IMR-90 (cell line): ENCODE measurements at regions not wholly inside any gene's neighbourhood (a gene's known extent, or its start where the extent isn't known, plus 50 kb on each side); places are given as distances from the start of the nearest gene placed in this dataset.

ENCODE experiments used
- ATAC-seq: fragments of 200-7000 bp; cut with Tn5 transposase; 2 replicates; pipeline ENCODE4 v1.9.1; 2020; ENCODE audit warnings: low read depth, mild to moderate bottlenecking, moderate library complexity
- BruUV-seq: library from RNA; stranded (reverse); fragments of 400-500 nt; replicated peaks from 2 replicates; lab custom pipeline; 2021; lab: Mats Ljungman, UMichigan
- CTCF ChIA-PET: fragments of 300-600 bp; formaldehyde crosslinking; extraction: SDS; loops from one replicate; lab custom pipeline; 2021; ENCODE audit warnings: antibody characterized with exemption; lab: Yijun Ruan, JAX
- POLR2A ChIA-PET: fragments of 300-600 bp; sonication (Branson Sonifier 250); formaldehyde crosslinking; loops from one replicate; lab custom pipeline; 2022; ENCODE audit warnings: antibody characterized with exemption; ENCODE audit not compliant: unreplicated experiment; lab: Charles Lee
- DNase-seq: peaks from one replicate; pipeline ENCODE4 v3.0.0; 2013
- H2AFZ ChIP-seq: replicated peaks from 2 replicates; pipeline ENCODE3; 2013; ENCODE audit warnings: low read length, mild to moderate bottlenecking; ENCODE audit not compliant: poor library complexity
- H2AK5ac ChIP-seq: 2 replicates; pipeline ENCODE4 v1.6.1; 2013; ENCODE audit warnings: low read depth, low read length, inconsistent platforms
- H2AK9ac ChIP-seq: replicated peaks from 2 replicates; pipeline ENCODE3; 2013; ENCODE audit warnings: mild to moderate bottlenecking, low read depth, low read length, moderate library complexity; ENCODE audit not compliant: poor library complexity
- H2BK120ac ChIP-seq: 2 replicates; pipeline ENCODE4 v1.6.1; 2013; ENCODE audit warnings: low read depth, low read length, inconsistent platforms
- H2BK15ac ChIP-seq: 3 replicates; pipeline ENCODE4 v1.6.1; 2013; ENCODE audit warnings: low read depth, low read length, inconsistent platforms
- H2BK20ac ChIP-seq: 2 replicates; pipeline ENCODE4 v1.6.1; 2013; ENCODE audit warnings: low read depth, mild to moderate bottlenecking, inconsistent platforms, low read length, moderate library complexity
- H2BK5ac ChIP-seq: 2 replicates; pipeline ENCODE4 v1.6.1; 2013; ENCODE audit warnings: mild to moderate bottlenecking, low read depth, low read length, inconsistent platforms; ENCODE audit not compliant: poor library complexity, severe bottlenecking
- H3K14ac ChIP-seq: replicated peaks from 2 replicates; pipeline ENCODE4 v1.6.1; 2013; ENCODE audit warnings: low read depth, low read length, inconsistent platforms
- H3K18ac ChIP-seq: 2 replicates; pipeline ENCODE4 v1.6.1; 2013; ENCODE audit warnings: low read depth, low read length, control low read depth
- H3K23ac ChIP-seq: 2 replicates; pipeline ENCODE4 v1.6.1; 2013; ENCODE audit warnings: low read depth, low read length, inconsistent platforms
- H3K27ac ChIP-seq: 2 replicates; pipeline ENCODE4 v1.5.1; 2013; ENCODE audit warnings: mild to moderate bottlenecking, control low read depth, low read length; ENCODE audit not compliant: insufficient read depth
- H3K27me3 ChIP-seq: 2 replicates; pipeline ENCODE4 v1.6.1; 2013; ENCODE audit warnings: low read length; ENCODE audit not compliant: control insufficient read depth, insufficient read depth
- H3K36me3 ChIP-seq: 2 replicates; pipeline ENCODE4 v1.6.1; 2013; ENCODE audit warnings: low read length, mixed read lengths; ENCODE audit not compliant: control insufficient read depth, insufficient read depth
- H3K4ac ChIP-seq: 2 replicates; pipeline ENCODE4 v1.6.1; 2013; ENCODE audit warnings: low read depth, low read length, inconsistent platforms
- H3K4me1 ChIP-seq: 2 replicates; pipeline ENCODE4 v1.6.1; 2013; ENCODE audit warnings: low read length, mixed read lengths; ENCODE audit not compliant: control insufficient read depth, insufficient read depth
- H3K4me2 ChIP-seq: 2 replicates; pipeline ENCODE4 v1.6.1; 2013; ENCODE audit warnings: low read depth, mild to moderate bottlenecking, control low read depth, low read length, moderate library complexity
- H3K4me3 ChIP-seq: 2 replicates; pipeline ENCODE4 v1.5.1; 2013; ENCODE audit warnings: low read depth, mild to moderate bottlenecking, control low read depth, low read length, moderate library complexity; ENCODE audit not compliant: insufficient read depth
- H3K56ac ChIP-seq: 2 replicates; pipeline ENCODE4 v1.6.1; 2013; ENCODE audit warnings: low read length, inconsistent platforms; ENCODE audit not compliant: insufficient read depth; ENCODE audit errors: extremely low read depth
- H3K79me1 ChIP-seq, 2 experiments: 2 replicates each; pipeline ENCODE4 v1.6.1; 2013; ENCODE audit warnings: low read length in 2 of 2, inconsistent platforms in 1 of 2, low read depth in 1 of 2
- H3K9ac ChIP-seq: 2 replicates; pipeline ENCODE4 v1.6.1; 2013; ENCODE audit warnings: low read depth, low read length, control low read depth
- H3K9me1 ChIP-seq: 2 replicates; pipeline ENCODE4 v1.6.1; 2013; ENCODE audit warnings: low read length, inconsistent platforms; ENCODE audit not compliant: insufficient read depth
- H3K9me3 ChIP-seq: 2 replicates; pipeline ENCODE4 v1.6.1; 2013; ENCODE audit warnings: low read length; ENCODE audit not compliant: control insufficient read depth, insufficient read depth
- H4K20me1 ChIP-seq: 2 replicates; pipeline ENCODE4 v1.6.1; 2013; ENCODE audit warnings: low read length, inconsistent platforms; ENCODE audit not compliant: insufficient read depth
- H4K5ac ChIP-seq: 2 replicates; pipeline ENCODE4 v1.6.1; 2013; ENCODE audit warnings: mild to moderate bottlenecking, low read depth, low read length, control low read depth
- H4K8ac ChIP-seq, 2 experiments: 2 replicates each; pipeline ENCODE4 v1.6.1; 2013; ENCODE audit warnings: low read depth in 2 of 2, low read length in 2 of 2, control low read depth in 1 of 2, inconsistent platforms in 1 of 2
- H4K91ac ChIP-seq: 2 replicates; pipeline ENCODE4 v1.6.1; 2013; ENCODE audit warnings: low read depth, low read length, inconsistent platforms; ENCODE audit not compliant: insufficient read depth
- BHLHE40 ChIP-seq: fragments of 150-350 bp; IDR thresholded peaks from 2 replicates; pipeline ENCODE4 v1.6.1; 2016; ENCODE audit warnings: mild to moderate bottlenecking, low read depth, low read length
- CEBPB ChIP-seq: IDR thresholded peaks from 2 replicates; pipeline ENCODE4 v1.6.1; 2012; ENCODE audit warnings: low read depth, low read length, improper control_type of control experiment
- CHD1 ChIP-seq: IDR thresholded peaks from 2 replicates; pipeline ENCODE4 v1.6.1; 2012; ENCODE audit warnings: low read depth, low read length, improper control_type of control experiment
- ELK1 ChIP-seq: fragments of 150-350 bp; IDR thresholded peaks from 2 replicates; pipeline ENCODE4 v1.6.1; 2016; ENCODE audit warnings: low read depth, mild to moderate bottlenecking, low read length, moderate library complexity, borderline replicate concordance
- FOS ChIP-seq: fragments of 150-350 bp; IDR thresholded peaks from 2 replicates; pipeline ENCODE4 v1.6.1; 2016; ENCODE audit warnings: low read depth, low read length
- MAFK ChIP-seq: IDR thresholded peaks from 2 replicates; pipeline ENCODE4 v1.6.1; 2012; ENCODE audit warnings: low read depth, low read length, improper control_type of control experiment
- MXI1 ChIP-seq: IDR thresholded peaks from 2 replicates; pipeline ENCODE4 v1.6.1; 2012; ENCODE audit warnings: low read depth, mild to moderate bottlenecking, low read length, moderate library complexity, borderline replicate concordance
- NFE2L2 ChIP-seq: fragments of 150-350 bp; IDR thresholded peaks from 2 replicates; pipeline ENCODE4 v1.6.1; 2016; ENCODE audit warnings: low read depth, mild to moderate bottlenecking, low read length
- POLR2A ChIP-seq: IDR thresholded peaks from 2 replicates; pipeline ENCODE4 v1.6.1; 2012; ENCODE audit warnings: mild to moderate bottlenecking, low read depth, low read length
- RAD21 ChIP-seq: IDR thresholded peaks from 2 replicates; pipeline ENCODE4 v1.6.1; 2012; ENCODE audit warnings: low read length, improper control_type of control experiment
- RFX5 ChIP-seq: IDR thresholded peaks from 2 replicates; pipeline ENCODE4 v1.8.0; 2012; ENCODE audit warnings: low read depth, mild to moderate bottlenecking, low read length, moderate library complexity
- SMC3 ChIP-seq: fragments of 150-350 bp; IDR thresholded peaks from 2 replicates; pipeline ENCODE4 v1.6.1; 2016; ENCODE audit warnings: low read depth, mild to moderate bottlenecking, antibody characterized with exemption, low read length, moderate library complexity
- whole genome bisulfite sequencing, 2 experiments: methylation state at CpG; one replicate each; pipeline versions ENCODE4 v1.1.5 to v1.1.7; 2013; ENCODE audit warnings: missing lambda C conversion rate in 2 of 2; ENCODE audit not compliant: insufficient read length in 1 of 2; ENCODE audit errors: extremely low coverage in 2 of 2; 5-methylcytosine and 5-hydroxymethylcytosine counted together
- dilution Hi-C: fragments of 300-500 bp; cut with HindIII; formaldehyde crosslinking; loops from one replicate; pipeline ENCODE4 v1.14.3; 2018; ENCODE audit warnings: low sequenced_read_pairs; ENCODE audit not compliant: unreplicated experiment
- in situ Hi-C: fragments of 300-500 bp; cut with MboI; formaldehyde crosslinking; loops from 3 replicates; pipeline ENCODE4 v1.14.3; 2019; ENCODE audit warnings: low sequenced_read_pairs, inconsistent platforms, mixed read lengths
- intact Hi-C: fragments of 100-400 bp; cut with micrococcal nuclease; formaldehyde crosslinking; loops from 2 replicates; pipeline ENCODE4 v1.10.0; 2022

DNA sequence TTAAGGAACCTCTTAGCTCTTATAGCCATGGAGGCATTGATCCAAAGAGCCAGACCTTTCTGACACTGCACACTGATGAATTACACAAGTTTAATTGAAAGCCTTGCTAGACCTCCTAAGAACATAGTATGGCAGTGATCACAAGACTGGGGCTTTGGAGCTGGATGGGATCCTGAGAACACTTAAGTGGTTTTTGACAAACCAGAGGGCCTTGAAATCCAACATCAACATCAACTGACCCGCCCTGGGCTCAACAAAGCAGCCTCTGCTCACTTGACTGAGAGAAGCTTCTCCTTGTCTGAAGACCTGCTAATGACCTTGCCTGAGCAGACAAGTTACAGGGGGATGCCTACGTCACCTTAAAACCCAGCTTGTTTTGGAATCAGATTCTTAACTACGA is 257.6 kb downstream of the KLF13 start:
- POLR2A ChIA-PET = no interaction called here
- no peak overlapping the region for H3K9ac ChIP-seq
- WGBS, 2 experiments = 20% methylated on average over 1 of the region's 3 CpGs; no CpG with 5 or more reads in 1 of the 2 experiments

More for the DNA sequence above, 257.6 kb downstream of the KLF13 start:
- no peak overlapping the region for H2AK9ac ChIP-seq
- DNase-seq = no peak
- dilution Hi-C loops = no loop called here
- no peaks in the 10 kb centered on the region; the same call in 1 of the 2 replicates for H3K9me1 ChIP-seq
- no peak overlapping the region for H3K4ac ChIP-seq
- H3K79me1 ChIP-seq = no peaks in the 10 kb centered on the region
- no peak overlapping the region for H2BK5ac ChIP-seq
- BruUV-seq = no TSS peak
- H3K36me3 ChIP-seq = no peaks in the 10 kb centered on the region
- H3K18ac ChIP-seq = no peak overlapping the region
- H4K91ac ChIP-seq = no peak overlapping the region
- H3K4me3 ChIP-seq = no peak overlapping the region
- no peak overlapping the region for H2BK15ac ChIP-seq
- no peak overlapping the region for H3K27ac ChIP-seq
- H3K56ac ChIP-seq = no peak overlapping the region
- H4K20me1 ChIP-seq = no peaks in the 10 kb centered on the region
- H3K4me2 ChIP-seq = no peak overlapping the region
- no peak overlapping the region for H3K14ac ChIP-seq
- no peak overlapping the region for H4K8ac ChIP-seq
- no peak overlapping the region for H2BK120ac ChIP-seq
- CTCF ChIA-PET = no interaction called here
- intact Hi-C loops = no loop called here
- H2AFZ ChIP-seq = no peak overlapping the region
- H4K5ac ChIP-seq = no peak overlapping the region
- no peaks in the 10 kb centered on the region; the same call in 1 of the 2 replicates for H3K4me1 ChIP-seq
- no peak overlapping the region for H2AK5ac ChIP-seq
- TF ChIP-seq FOS (no peak), POLR2A (no peak), CHD1 (no peak), ELK1 (no peak), BHLHE40 (no peak), MXI1 (no peak), RFX5 (no peak), RAD21 (no peak), MAFK (no peak), NFE2L2 (no peak), SMC3 (no peak), CEBPB (no peak)
- H3K9me3 ChIP-seq = 0 out of 2 replicates have a peak, but pooled peaks cover 4% of the 10 kb centered on the region
- H3K27me3 ChIP-seq = no peaks in the 10 kb centered on the region; the same call in 1 of the 2 replicates
- no peak overlapping the region for H2BK20ac ChIP-seq
- in situ Hi-C loops = no loop called here
- no peak overlapping the region for H3K23ac ChIP-seq
- no peak for ATAC-seq
